GM21360 (cell line): ENCODE measurements at regions not wholly inside any gene's neighbourhood (a gene's known extent, or its start where the extent isn't known, plus 50 kb on each side); places are given as distances from the start of the nearest gene placed in this dataset.

Experiments used
- ATAC-seq: cut with Tn5 transposase; IDR thresholded peaks from one replicate; pipeline ENCODE4 v1.9.1; 2021; ENCODE audit warnings: mild to moderate bottlenecking, moderate library complexity; ENCODE audit not compliant: unreplicated experiment

GRCh38 chr22:47476231-47476630 is 713.8 kb downstream of the TBC1D22A start:
- ATAC-seq: no peak

GRCh38 chr22:47474895-47475294 is 712.4 kb downstream of the TBC1D22A start:
- no peak for ATAC-seq

- no peak for ATAC-seq
Observed at GRCh38 chr22:47474464-47474863, 712.0 kb downstream of the TBC1D22A start.

- no peak for ATAC-seq
Observed at GRCh38 chr22:47472636-47473035, 710.2 kb downstream of the TBC1D22A start.

- no peak for ATAC-seq
Observed at GRCh38 chr22:47471406-47471805, 709.0 kb downstream of the TBC1D22A start.

- no peak for ATAC-seq
Observed at GRCh38 chr22:47465809-47466208, 703.4 kb downstream of the TBC1D22A start.

GRCh38 chr22:47465222-47465621 is 702.8 kb downstream of the TBC1D22A start:
- no peak for ATAC-seq

GRCh38 chr22:47463220-47463619 is 700.8 kb downstream of the TBC1D22A start:
- ATAC-seq: no peak

- no peak for ATAC-seq
Observed at GRCh38 chr22:47460861-47461260, 698.4 kb downstream of the TBC1D22A start.

GRCh38 chr22:47460176-47460575 is 697.7 kb downstream of the TBC1D22A start:
- no peak for ATAC-seq

- ATAC-seq: no peak
Observed at GRCh38 chr22:47458348-47458747, 695.9 kb downstream of the TBC1D22A start.

- no peak for ATAC-seq
Observed at GRCh38 chr22:47457509-47458300, 695.3 kb downstream of the TBC1D22A start.

GRCh38 chr22:47457021-47457420 is 694.6 kb downstream of the TBC1D22A start:
- ATAC-seq: no peak

GRCh38 chr22:47456031-47456430 is 693.6 kb downstream of the TBC1D22A start:
- ATAC-seq: no peak

GRCh38 chr22:47453049-47453448 is 690.6 kb downstream of the TBC1D22A start:
- ATAC-seq: no peak

- ATAC-seq: no peak
Observed at GRCh38 chr22:47452184-47452583, 689.7 kb downstream of the TBC1D22A start.

GRCh38 chr22:47450876-47451475 is 688.5 kb downstream of the TBC1D22A start:
- no peak for ATAC-seq

GRCh38 chr22:47449508-47450270 is 687.2 kb downstream of the TBC1D22A start:
- ATAC-seq: no peak

- no peak for ATAC-seq
Observed at GRCh38 chr22:47448231-47449223, 686.1 kb downstream of the TBC1D22A start.
